ENCODE measurements at regions not wholly inside any gene's neighbourhood (a gene's known extent, or its start where the extent isn't known, plus 50 kb on each side); places are given as distances from the start of the nearest gene placed in this dataset.
"Not testable (repeated sequence)": the region's sequence is repeated elsewhere in the genome, so short reads cannot be mapped to it uniquely, and the experiment has no call there.

DNA sequence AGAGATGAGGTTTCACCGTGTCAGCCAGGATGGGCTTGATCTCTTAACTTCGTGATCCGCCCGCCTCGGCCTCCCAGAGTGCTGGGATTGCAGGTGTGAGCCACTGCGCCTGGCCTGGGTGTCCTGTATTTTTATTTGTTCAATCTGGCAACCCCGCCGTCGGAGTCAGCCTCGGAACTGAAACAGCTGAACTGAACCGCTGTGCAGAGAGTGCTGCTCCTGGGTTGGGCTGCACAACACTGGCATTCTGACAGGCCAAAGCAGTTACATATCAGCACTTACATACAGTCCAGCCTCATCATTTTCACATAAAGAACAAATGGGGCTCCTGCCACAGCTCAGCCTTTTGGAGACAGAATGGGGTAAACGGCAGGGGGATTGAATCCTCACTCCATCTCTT is 185.6 kb downstream of the C9orf50 start:
- no peak for DNase-seq (ENCODE audit: low read depth)

DNA sequence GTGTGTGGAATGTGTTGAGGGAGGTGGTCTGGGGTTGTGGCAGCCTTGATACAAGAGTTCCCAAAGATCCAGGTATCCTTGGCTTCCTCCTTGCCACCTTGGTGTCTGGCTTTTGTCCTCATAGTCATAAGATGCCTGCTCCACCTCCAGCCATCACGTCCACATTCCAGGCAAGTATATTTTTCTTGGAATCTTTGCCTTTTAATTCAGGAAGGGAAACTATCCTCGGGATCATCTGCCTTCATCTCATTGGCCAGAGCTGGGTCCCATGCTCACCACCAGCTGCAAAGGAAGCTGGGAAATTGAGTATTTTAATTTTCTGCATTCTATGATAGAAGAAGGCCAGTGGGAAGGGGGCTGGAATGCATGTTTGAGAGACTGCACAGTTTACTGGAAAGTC is 186.7 kb downstream of the C9orf50 start:
- no peak for DNase-seq (ENCODE audit: low read depth)

DNA sequence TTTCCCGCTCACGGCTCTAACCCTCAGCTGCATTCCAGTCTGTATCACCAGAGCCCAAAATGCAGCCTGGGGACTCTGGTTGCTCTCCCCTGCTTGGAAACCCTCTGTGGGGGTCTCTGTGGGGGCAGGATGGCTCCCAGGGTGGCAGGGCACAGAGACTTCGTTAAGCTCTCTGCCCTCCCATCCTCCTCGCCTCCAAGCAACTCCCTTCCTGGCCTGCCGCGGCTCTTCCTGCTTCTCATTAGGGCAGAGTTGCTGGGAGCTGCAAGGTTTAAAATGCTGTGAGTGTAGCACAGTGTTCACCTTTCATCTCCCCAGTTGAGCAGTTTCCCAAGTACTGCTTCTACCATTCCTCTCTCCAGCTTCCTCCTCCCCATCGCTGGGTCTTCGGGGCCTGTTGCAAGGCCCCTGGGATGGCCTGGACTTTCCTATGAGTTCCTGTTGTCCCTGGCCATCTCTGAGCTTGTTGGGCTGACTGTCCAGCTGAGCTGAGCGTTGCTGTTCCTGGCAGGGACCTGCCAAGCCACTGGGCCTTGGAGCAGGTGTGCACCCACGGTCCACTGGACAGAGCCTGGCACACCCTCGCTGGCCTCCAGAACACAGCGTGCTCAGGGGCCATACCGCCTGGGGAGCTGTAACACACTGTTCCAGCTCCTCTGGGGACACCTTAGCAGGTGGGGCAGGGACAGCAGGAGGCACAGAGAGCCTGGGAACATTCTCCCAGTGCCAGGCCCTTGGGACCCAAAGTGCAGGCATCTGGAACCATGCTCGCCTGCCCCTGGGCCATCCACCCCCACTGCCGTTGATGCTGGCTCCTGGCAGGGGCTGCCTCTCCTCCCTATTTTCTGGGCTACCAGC is 188.4 kb downstream of the C9orf50 start:
- DNase-seq (ENCODE audit: low read depth), result no peak

DNA sequence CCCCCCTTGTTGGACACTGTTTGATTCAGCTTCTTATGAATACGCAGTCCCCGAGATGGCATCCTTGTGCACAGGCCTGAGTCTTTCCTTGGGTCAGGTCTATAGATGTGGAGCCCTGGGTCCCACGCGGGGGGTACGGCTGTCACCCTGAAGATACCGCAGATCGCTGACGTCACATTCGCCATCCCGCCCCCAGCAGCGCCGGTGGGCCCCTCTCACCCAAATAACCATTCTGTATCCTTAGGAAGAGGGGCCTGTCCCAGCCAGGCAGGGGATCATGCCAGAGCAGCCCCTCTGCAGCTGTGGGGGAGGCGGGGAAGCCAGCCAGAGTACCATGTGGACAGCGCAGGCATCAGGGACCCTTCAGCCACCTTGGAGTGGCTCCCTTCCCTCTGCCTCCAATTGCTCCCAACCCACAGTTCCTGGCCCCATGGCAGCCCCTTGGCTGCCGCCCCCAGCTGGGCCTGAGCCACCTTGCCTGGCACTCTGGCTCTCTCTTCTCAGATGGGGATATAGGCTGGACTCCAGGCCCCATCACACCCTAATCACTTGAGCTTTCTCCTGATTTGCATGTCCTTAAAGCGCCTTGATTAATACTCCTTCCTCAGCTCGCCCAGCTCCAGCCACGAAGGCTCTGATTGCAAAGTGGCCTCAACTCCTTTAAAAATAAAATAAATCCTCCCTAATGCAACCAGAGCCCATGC is 189.8 kb downstream of the C9orf50 start:
- DNase-seq (ENCODE audit: low read depth), result no peak

GRCh38 chr9:129428864-129429577 is 191.9 kb downstream of the C9orf50 start:
- DNase-seq (ENCODE audit: low read depth), result no peak

GRCh38 chr9:129427149-129427548 is 193.8 kb downstream of the C9orf50 start:
- no peak for DNase-seq (ENCODE audit: low read depth)

GRCh38 chr9:129423755-129424154 is 197.1 kb downstream of the C9orf50 start:
- DNase-seq (ENCODE audit: low read depth), result not testable (repeated sequence)

GRCh38 chr9:129423216-129423615 is 197.7 kb downstream of the C9orf50 start:
- DNase-seq (ENCODE audit: low read depth), result no peak

GRCh38 chr9:129422843-129423192 is 198.1 kb downstream of the C9orf50 start:
- no peak for DNase-seq (ENCODE audit: low read depth)

DNA sequence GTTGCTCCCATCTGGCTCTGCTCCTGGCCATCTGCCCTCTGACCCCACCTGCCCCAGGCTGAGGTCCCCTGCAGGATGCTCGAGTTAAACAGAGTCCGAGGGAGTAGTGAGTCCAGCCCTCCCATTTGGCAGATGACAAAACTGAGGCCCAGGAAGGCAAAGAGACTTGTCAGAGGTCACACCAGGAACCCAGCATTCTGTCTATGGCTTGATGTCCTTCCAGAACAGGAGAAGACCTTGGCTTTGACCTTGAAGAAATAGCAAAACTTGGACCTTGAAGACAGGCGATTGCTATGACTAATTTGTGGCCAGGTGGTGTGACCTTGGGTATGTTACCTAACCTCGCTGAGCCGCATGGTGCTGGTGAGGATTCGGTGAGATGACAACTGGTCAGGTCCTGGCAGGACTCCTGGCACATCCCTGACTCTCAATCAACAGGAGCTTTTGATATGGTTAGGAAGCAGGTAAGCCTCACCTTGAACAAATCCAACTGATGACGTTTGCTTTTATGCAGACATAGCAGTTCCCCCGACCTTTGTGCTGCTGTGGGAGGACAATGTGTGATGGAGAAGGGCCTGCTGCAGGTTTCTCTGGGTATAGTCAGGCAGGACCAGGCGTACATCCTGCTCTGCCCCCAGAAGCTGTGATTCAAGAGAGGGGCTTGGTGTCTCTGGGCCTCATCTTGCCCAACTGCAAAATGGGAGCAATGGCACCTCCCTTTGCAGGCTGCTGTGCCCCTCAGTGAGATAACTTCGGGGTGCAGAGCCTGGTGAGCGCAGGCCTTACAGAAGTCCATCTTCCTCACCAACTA is 198.7 kb downstream of the C9orf50 start:
- DNase-seq (ENCODE audit: low read depth), result no peak

- no peak for DNase-seq (ENCODE audit: low read depth)
Observed at GRCh38 chr9:129421371-129421770, 199.5 kb downstream of the C9orf50 start.

DNA sequence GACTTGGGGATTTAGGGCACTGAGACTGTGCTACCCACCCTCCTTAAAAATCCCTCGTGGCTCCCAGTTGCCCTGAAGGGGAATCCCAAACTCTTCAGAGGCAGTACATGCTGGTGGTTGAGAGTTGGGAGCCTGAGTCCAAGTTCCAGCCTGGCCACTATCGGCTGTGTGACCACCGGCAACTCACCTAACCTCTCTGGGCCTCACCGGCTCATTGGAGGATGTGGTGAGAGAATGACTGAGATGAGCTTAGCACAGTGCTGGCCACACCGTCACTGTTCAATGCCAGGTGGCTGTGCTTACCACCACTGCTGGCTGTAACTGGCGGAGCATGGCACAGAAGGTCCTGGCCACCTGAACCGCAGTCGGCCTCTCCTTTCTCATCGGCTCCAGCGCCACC is 200.2 kb downstream of the C9orf50 start:
- no peak for DNase-seq (ENCODE audit: low read depth)

GRCh38 chr9:129419382-129419899 is 201.5 kb downstream of the C9orf50 start:
- no peak for DNase-seq (ENCODE audit: low read depth)

DNA sequence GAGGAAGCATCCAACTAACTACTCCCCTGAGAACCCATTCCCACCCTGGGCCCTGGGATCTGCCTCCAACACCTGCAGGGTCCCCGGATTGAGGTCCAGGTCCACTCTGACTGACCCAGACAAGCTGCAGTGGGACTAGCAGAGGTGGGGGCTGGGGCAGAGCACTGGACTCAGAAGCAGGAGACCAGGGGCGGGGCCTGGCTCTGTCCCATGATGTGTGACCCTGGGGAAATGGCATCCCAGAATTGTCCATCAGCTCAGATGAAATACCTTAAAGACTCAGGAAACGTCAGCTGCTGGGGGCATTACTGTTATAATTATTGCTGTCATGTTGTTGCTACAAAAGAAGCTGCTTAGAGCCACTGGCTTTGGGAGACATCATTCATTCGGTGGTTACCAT is 202.4 kb downstream of the C9orf50 start:
- no peak for DNase-seq (ENCODE audit: low read depth)

DNA sequence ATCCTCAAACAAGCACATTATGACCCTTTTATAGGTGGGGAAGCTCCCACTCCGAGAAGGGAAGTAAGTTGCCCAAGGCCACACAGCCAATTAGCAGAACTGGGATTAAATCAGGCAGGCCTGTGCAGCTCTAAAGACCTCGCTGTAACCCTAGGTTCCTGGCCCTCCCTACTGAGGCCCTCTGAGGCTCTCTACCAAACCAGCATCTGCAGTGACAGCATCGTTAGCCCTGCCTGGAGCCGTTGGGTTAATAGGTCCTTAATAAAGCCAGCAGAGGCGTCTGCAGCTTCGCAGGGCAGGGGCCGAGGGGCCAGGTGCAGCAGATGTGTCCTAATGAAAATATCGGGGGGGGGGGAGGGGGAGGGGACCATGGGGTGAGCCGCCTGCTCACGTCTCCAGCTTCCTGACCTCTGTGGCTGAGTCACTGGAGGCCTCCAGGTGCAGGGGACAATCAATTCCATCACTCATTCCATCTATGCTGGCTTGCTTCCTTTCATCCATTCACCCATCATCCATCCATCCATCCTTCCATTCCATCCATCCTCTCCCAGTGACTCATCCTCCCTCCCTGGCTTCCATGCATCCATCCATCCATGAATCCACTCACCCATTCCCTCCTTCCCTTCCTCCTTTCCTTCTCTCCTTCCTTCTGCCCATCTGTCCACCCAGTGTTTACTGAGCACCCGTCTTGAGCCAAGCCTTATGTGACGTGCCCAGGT is 203.9 kb downstream of the C9orf50 start:
- DNase-seq (ENCODE audit: low read depth), result no peak

DNA sequence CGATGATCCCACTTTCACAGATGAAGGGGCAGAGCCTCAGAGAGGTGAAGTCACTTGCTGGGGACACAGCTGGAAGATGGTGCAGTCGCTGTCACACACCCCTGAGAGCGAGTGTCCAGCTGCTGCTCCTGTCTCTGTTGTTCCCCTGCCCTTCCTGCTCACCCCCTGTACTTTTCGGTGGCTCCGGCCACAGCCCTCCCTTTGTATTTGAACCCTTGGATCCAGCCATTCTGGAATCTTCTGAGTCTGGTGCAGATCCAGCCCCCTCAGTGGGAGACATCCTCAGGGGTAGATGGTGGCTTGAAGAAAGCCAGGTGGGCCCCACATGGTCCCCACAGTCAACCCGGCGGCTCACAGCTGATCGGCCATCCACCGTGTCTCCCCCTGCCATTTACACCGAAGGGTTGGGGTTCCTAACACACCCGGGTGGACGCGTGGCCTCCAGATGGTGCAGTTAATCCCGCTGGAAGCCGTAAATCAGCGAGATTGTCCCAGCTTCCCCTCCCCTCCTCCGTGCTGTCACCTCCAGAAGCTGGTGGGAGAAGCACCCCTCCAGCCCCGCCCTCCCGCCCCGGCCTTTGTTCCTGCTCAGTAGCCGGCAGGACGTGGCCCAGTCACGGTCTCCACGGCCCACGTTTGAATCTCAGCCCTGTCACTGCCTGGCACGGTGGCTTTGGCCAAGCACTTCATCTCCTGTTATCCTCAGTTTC is 204.8 kb downstream of the C9orf50 start:
- DNase-seq (ENCODE audit: low read depth), result no peak

- no peak for DNase-seq (ENCODE audit: low read depth)
Observed at GRCh38 chr9:129414993-129415941, 205.6 kb downstream of the C9orf50 start.

DNA sequence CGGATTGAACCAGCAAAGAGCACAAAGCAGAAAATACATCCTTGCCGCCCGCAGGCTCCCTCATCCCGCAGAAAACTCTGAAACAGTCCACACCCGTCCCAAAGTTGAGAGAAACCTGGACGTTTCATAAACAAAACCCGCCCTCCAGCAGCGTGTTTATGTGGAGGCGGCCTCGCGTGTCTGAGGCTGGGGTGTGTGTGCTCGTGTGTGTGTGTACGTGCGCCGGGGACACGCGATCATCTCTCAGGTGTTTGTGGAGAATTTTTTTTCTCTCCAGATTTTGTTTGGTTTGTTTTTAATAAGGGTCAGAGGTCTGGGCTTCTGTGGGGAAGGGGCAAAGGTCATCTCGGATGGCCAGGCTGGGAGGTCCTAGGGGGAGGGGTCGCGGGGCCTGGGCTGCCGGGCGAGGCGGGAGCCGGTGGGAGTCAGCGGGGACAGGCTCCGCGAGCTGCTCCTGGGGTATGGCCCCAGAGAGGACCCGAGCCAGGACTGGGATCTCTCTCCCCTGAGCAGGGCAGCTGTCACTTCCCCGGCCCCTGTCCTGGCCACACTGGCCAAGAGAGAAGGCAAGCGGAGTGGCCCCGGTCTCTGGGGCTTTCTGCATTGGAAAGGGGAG is 206.4 kb downstream of the C9orf50 start:
- no peak for DNase-seq (ENCODE audit: low read depth)
